ENCODE measurements at regions not wholly inside any gene's neighbourhood (a gene's known extent, or its start where the extent isn't known, plus 50 kb on each side); places are given as distances from the start of the nearest gene placed in this dataset.
"Not testable (repeated sequence)": the region's sequence is repeated elsewhere in the genome, so short reads cannot be mapped to it uniquely, and the experiment has no call there.

GRCh38 chr11:79616392-79616851, 175.6 kb upstream of the TENM4 start:
- H3K27me3 Mint-ChIP-seq = peaks cover 0 to 8% (median 1%) of the 10 kb centered on the region in 5 donors
- H3K4me3 Mint-ChIP-seq = no peak overlapping the region
- H3K36me3 Mint-ChIP-seq = peaks cover 0 to 5% (median 0%) of the 10 kb centered on the region in 3 donors
- no peak for DNase-seq
- H3K9me3 Mint-ChIP-seq = peaks cover 0 to 10% (median 0%) of the 10 kb centered on the region in 9 donors
- POLR2A ChIA-PET = no interaction called here
- no peak for ATAC-seq
- H3K27ac Mint-ChIP-seq = no peak overlapping the region
- no peaks in the 10 kb centered on the region for H3K4me1 Mint-ChIP-seq

- no peak overlapping the region for H3K27ac Mint-ChIP-seq
- H3K36me3 Mint-ChIP-seq = peaks cover 0 to 5% (median 0%) of the 10 kb centered on the region in 3 donors
- peaks cover 0 to 10% (median 0%) of the 10 kb centered on the region in 9 donors for H3K9me3 Mint-ChIP-seq
- H3K27me3 Mint-ChIP-seq = peaks cover 0 to 5% (median 0%) of the 10 kb centered on the region in 5 donors
- no peak for DNase-seq
- H3K4me1 Mint-ChIP-seq = no peaks in the 10 kb centered on the region
- no peak overlapping the region for H3K4me3 Mint-ChIP-seq
- ATAC-seq = no peak
- POLR2A ChIA-PET = no interaction called here
Measured at GRCh38 chr11:79615425-79615824, 174.6 kb upstream of the TENM4 start.

GRCh38 chr11:79610678-79611077, 169.8 kb upstream of the TENM4 start:
- Mint-ChIP-seq H3K4me1 (no peaks in the 10 kb centered on the region), H3K9me3 (peaks cover 0 to 20% (median 0%) of the 10 kb centered on the region in 9 donors), H3K4me3 (no peak overlapping the region), H3K27ac (no peak overlapping the region), H3K27me3 (peaks cover 0 to 5% (median 0%) of the 10 kb centered on the region in 5 donors), H3K36me3 (peaks cover 0 to 5% (median 0%) of the 10 kb centered on the region in 3 donors)
- POLR2A ChIA-PET = no interaction called here
- ATAC-seq (no peak), DNase-seq (no peak)

GRCh38 chr11:79610139-79610538, 169.3 kb upstream of the TENM4 start:
- no peak overlapping the region for H3K4me3 Mint-ChIP-seq
- DNase-seq (no peak), ATAC-seq (no peak)
- H3K36me3 Mint-ChIP-seq = peaks cover 0 to 5% (median 0%) of the 10 kb centered on the region in 3 donors
- H3K27ac Mint-ChIP-seq = no peak overlapping the region
- H3K4me1 Mint-ChIP-seq = no peaks in the 10 kb centered on the region
- H3K9me3 Mint-ChIP-seq = peaks cover 0 to 20% (median 0%) of the 10 kb centered on the region in 9 donors
- POLR2A ChIA-PET = no interaction called here
- H3K27me3 Mint-ChIP-seq = peaks cover 0 to 5% (median 0%) of the 10 kb centered on the region in 5 donors

GRCh38 chr11:79609511-79609910, 168.7 kb upstream of the TENM4 start:
- peaks cover 0 to 20% (median 2%) of the 10 kb centered on the region in 9 donors for H3K9me3 Mint-ChIP-seq
- H3K27ac Mint-ChIP-seq = no peak overlapping the region
- DNase-seq (no peak), ATAC-seq (no peak)
- no peaks in the 10 kb centered on the region for H3K4me1 Mint-ChIP-seq
- H3K27me3 Mint-ChIP-seq = peaks cover 0 to 5% (median 0%) of the 10 kb centered on the region in 5 donors
- POLR2A ChIA-PET = no interaction called here
- H3K4me3 Mint-ChIP-seq = no peak overlapping the region
- peaks cover 0 to 5% (median 0%) of the 10 kb centered on the region in 3 donors for H3K36me3 Mint-ChIP-seq

GRCh38 chr11:79606461-79606860, 165.6 kb upstream of the TENM4 start:
- H3K36me3 Mint-ChIP-seq, H3K27ac Mint-ChIP-seq, POLR2A ChIA-PET, ATAC-seq, H3K27me3 Mint-ChIP-seq, DNase-seq, H3K4me3 Mint-ChIP-seq, H3K4me1 Mint-ChIP-seq: not testable (repeated sequence)
- H3K9me3 Mint-ChIP-seq = peaks cover 0 to 22% (median 5%) of the 10 kb centered on the region in 9 donors

- Mint-ChIP-seq H3K36me3 (no peaks in the 10 kb centered on the region), H3K27me3 (peaks cover 0 to 6% (median 0%) of the 10 kb centered on the region in 5 donors), H3K27ac (no peak overlapping the region), H3K4me3 (no peak overlapping the region), H3K9me3 (peaks cover 0 to 27% (median 7%) of the 10 kb centered on the region in 9 donors), H3K4me1 (no peaks in the 10 kb centered on the region)
- POLR2A ChIA-PET = no interaction called here
- DNase-seq (no peak), ATAC-seq (no peak)
Measured at GRCh38 chr11:79600711-79601110, 159.9 kb upstream of the TENM4 start.

- peaks cover 0 to 24% (median 12%) of the 10 kb centered on the region in 9 donors for H3K9me3 Mint-ChIP-seq
- no peak for ATAC-seq
Measured at GRCh38 chr11:79594834-79595233, 154.0 kb upstream of the TENM4 start.

GRCh38 chr11:79592824-79593223, 152.0 kb upstream of the TENM4 start:
- no peak for DNase-seq
- Mint-ChIP-seq H3K9me3 (peaks cover 1 to 27% (median 18%) of the 10 kb centered on the region in 9 donors), H3K4me3 (no peak overlapping the region), H3K27me3 (no peaks in the 10 kb centered on the region), H3K27ac (no peak overlapping the region), H3K4me1 (no peaks in the 10 kb centered on the region), H3K36me3 (no peaks in the 10 kb centered on the region)
- POLR2A ChIA-PET = no interaction called here
- no peak for ATAC-seq

More at GRCh38 chr11:79594834-79595233, 154.0 kb upstream of the TENM4 start:
- Mint-ChIP-seq H3K36me3 (no peaks in the 10 kb centered on the region), H3K4me3 (no peak overlapping the region), H3K4me1 (no peaks in the 10 kb centered on the region), H3K27me3 (no peaks in the 10 kb centered on the region), H3K27ac (no peak overlapping the region)
- DNase-seq = no peak
- POLR2A ChIA-PET = no interaction called here

- POLR2A ChIA-PET = no interaction called here
- no peaks in the 10 kb centered on the region for H3K36me3 Mint-ChIP-seq
- no peak overlapping the region for H3K4me3 Mint-ChIP-seq
- H3K4me1 Mint-ChIP-seq = no peaks in the 10 kb centered on the region
- DNase-seq = no peak
- peaks cover 1 to 31% (median 18%) of the 10 kb centered on the region in 9 donors for H3K9me3 Mint-ChIP-seq
- H3K27me3 Mint-ChIP-seq = no peaks in the 10 kb centered on the region
- ATAC-seq = no peak
- no peak overlapping the region for H3K27ac Mint-ChIP-seq
Measured at GRCh38 chr11:79592406-79592805, 151.6 kb upstream of the TENM4 start.

- H3K9me3 Mint-ChIP-seq = peaks cover 0 to 18% (median 8%) of the 10 kb centered on the region in 9 donors
- H3K4me3 Mint-ChIP-seq = no peak overlapping the region
- no peak for DNase-seq
- no peaks in the 10 kb centered on the region for H3K36me3 Mint-ChIP-seq
- POLR2A ChIA-PET = no interaction called here
- no peak overlapping the region for H3K27ac Mint-ChIP-seq
- H3K27me3 Mint-ChIP-seq = peaks cover 0 to 9% (median 0%) of the 10 kb centered on the region in 5 donors
- ATAC-seq = no peak
- H3K4me1 Mint-ChIP-seq = no peaks in the 10 kb centered on the region
Measured at GRCh38 chr11:79582434-79582833, 141.6 kb upstream of the TENM4 start.

GRCh38 chr11:79579063-79579462, 138.2 kb upstream of the TENM4 start:
- DNase-seq = no peak
- H3K27ac Mint-ChIP-seq = no peak overlapping the region
- no peaks in the 10 kb centered on the region for H3K36me3 Mint-ChIP-seq

GRCh38 chr11:79578116-79578515, 137.3 kb upstream of the TENM4 start:
- Mint-ChIP-seq H3K27me3 (peaks cover 2 to 10% (median 3%) of the 10 kb centered on the region in 5 donors), H3K27ac (no peak overlapping the region), H3K9me3 (peaks cover 0 to 8% (median 0%) of the 10 kb centered on the region in 9 donors), H3K4me3 (no peak overlapping the region), H3K36me3 (no peaks in the 10 kb centered on the region), H3K4me1 (no peaks in the 10 kb centered on the region)
- ATAC-seq (no peak), DNase-seq (no peak)
- POLR2A ChIA-PET = no interaction called here

More at GRCh38 chr11:79579063-79579462, 138.2 kb upstream of the TENM4 start:
- Mint-ChIP-seq H3K4me1 (no peaks in the 10 kb centered on the region), H3K27me3 (peaks cover 0 to 7% (median 3%) of the 10 kb centered on the region in 5 donors), H3K9me3 (peaks cover 0 to 4% (median 0%) of the 10 kb centered on the region in 9 donors), H3K4me3 (no peak overlapping the region)
- no peak for ATAC-seq
- POLR2A ChIA-PET = no interaction called here

GRCh38 chr11:79575701-79576100, 134.9 kb upstream of the TENM4 start:
- ATAC-seq = no peak
- H3K9me3 Mint-ChIP-seq = peaks cover 0 to 8% (median 0%) of the 10 kb centered on the region in 9 donors
- H3K36me3 Mint-ChIP-seq = no peaks in the 10 kb centered on the region
- no peaks in the 10 kb centered on the region for H3K4me1 Mint-ChIP-seq
- POLR2A ChIA-PET = no interaction called here
- no peak overlapping the region for H3K4me3 Mint-ChIP-seq
- DNase-seq = no peak
- peaks cover 2 to 10% (median 3%) of the 10 kb centered on the region in 5 donors for H3K27me3 Mint-ChIP-seq
- no peak overlapping the region for H3K27ac Mint-ChIP-seq
